CD14-positive monocyte (primary cell): ENCODE measurements at regions not wholly inside any gene's neighbourhood (a gene's known extent, or its start where the extent isn't known, plus 50 kb on each side); places are given as distances from the start of the nearest gene placed in this dataset.

ENCODE experiments used
- DNase-seq, 3 donors: peaks; one replicate each; pipeline ENCODE4 v3.0.0-alpha.2; 2011 to 2022
- H2AFZ ChIP-seq: 2 replicates; pipeline ENCODE4 v1.6.0; 2012; ENCODE audit warnings: mild to moderate bottlenecking, low read depth, low read length, inconsistent platforms; ENCODE audit not compliant: insufficient read depth, poor library complexity, severe bottlenecking
- H3K27ac ChIP-seq, 2 donors: 1 replicate in 1 of 2; 2 replicates in 1 of 2; pipeline ENCODE4 v1.5.1; 2012 to 2013; ENCODE audit warnings: low read length in 2 of 2, control low read depth in 1 of 2, inconsistent platforms in 1 of 2, low read depth in 1 of 2, mild to moderate bottlenecking in 1 of 2
- H3K27me3 ChIP-seq, 2 donors: one replicate each; pipeline versions ENCODE4 v1.6.0 to v1.6.1; 2011 to 2013; ENCODE audit warnings: low read length in 2 of 2; ENCODE audit not compliant: control insufficient read depth in 2 of 2, insufficient read depth in 2 of 2
- H3K36me3 ChIP-seq, 2 donors: replicated peaks in 1 of 2; 1 replicate in 1 of 2; 2 replicates in 1 of 2; pipeline versions ENCODE4 v1.5.1 to v1.6.1; 2012 to 2013; ENCODE audit warnings: low read length in 2 of 2, control low read depth in 1 of 2, inconsistent platforms in 1 of 2, mild to moderate bottlenecking in 1 of 2; ENCODE audit not compliant: insufficient read depth in 2 of 2, control insufficient read depth in 1 of 2
- H3K4me1 ChIP-seq, 2 donors: 1 replicate in 1 of 2; 2 replicates in 1 of 2; pipeline versions ENCODE4 v1.5.1 to v1.6.1; 2012 to 2013; ENCODE audit warnings: low read length in 2 of 2, control low read depth in 1 of 2, inconsistent platforms in 1 of 2, mild to moderate bottlenecking in 1 of 2, moderate library complexity in 1 of 2; ENCODE audit not compliant: insufficient read depth in 2 of 2, control insufficient read depth in 1 of 2
- H3K4me2 ChIP-seq: replicated peaks from 2 replicates; pipeline ENCODE3; 2012; ENCODE audit warnings: low read length, moderate library complexity, mild to moderate bottlenecking; ENCODE audit not compliant: poor library complexity, severe bottlenecking; ENCODE audit errors: extremely low read depth
- H3K4me3 ChIP-seq, 3 experiments: fragments of 200-600 bp in 1 of 3; sonication (generic) in 1 of 3; replicated peaks in 1 of 3; 1 replicate in 2 of 3; 2 replicates in 1 of 3; pipeline ENCODE4 v1.5.1; 2011 to 2013; ENCODE audit warnings: low read length in 3 of 3, mild to moderate bottlenecking in 3 of 3, control low read depth in 2 of 3, low read depth in 2 of 3, inconsistent platforms in 1 of 3, moderate library complexity in 1 of 3
- H3K79me2 ChIP-seq: 2 replicates; pipeline ENCODE4 v1.6.0; 2012; ENCODE audit warnings: mild to moderate bottlenecking, control low read depth, inconsistent platforms, low read length, moderate library complexity; ENCODE audit not compliant: insufficient read depth
- H3K9ac ChIP-seq: 2 replicates; pipeline ENCODE4 v1.6.0; 2017; ENCODE audit warnings: low read length, mild to moderate bottlenecking; ENCODE audit not compliant: insufficient read depth, poor library complexity, severe bottlenecking
- H3K9me3 ChIP-seq, 2 donors: replicated peaks in 1 of 2; 1 replicate in 1 of 2; 2 replicates in 1 of 2; pipeline versions ENCODE4 v1.5.1 to v1.6.1; 2012 to 2013; ENCODE audit warnings: low read length in 2 of 2, control low read depth in 1 of 2; ENCODE audit not compliant: control insufficient read depth in 1 of 2, insufficient read depth in 1 of 2
- H4K20me1 ChIP-seq: 2 replicates; pipeline ENCODE4 v1.6.0; 2012; ENCODE audit warnings: mild to moderate bottlenecking, low read length, control low read depth, moderate library complexity; ENCODE audit not compliant: insufficient read depth
- H3K27ac Mint-ChIP-seq, 7 donors: one replicate each; pipeline ENCODE4 v1.8.0; 2020; ENCODE audit warnings: mild to moderate bottlenecking in 7 of 7, mixed read lengths in 7 of 7, moderate library complexity in 6 of 7, inconsistent platforms in 2 of 7
- H3K27me3 Mint-ChIP-seq, 3 donors: one replicate each; pipeline ENCODE4 v1.8.0; 2021 to 2022; ENCODE audit warnings: low read depth in 3 of 3, mild to moderate bottlenecking in 3 of 3, mixed read lengths in 3 of 3, moderate library complexity in 3 of 3, inconsistent platforms in 1 of 3
- H3K36me3 Mint-ChIP-seq, 2 donors: one replicate each; pipeline ENCODE4 v1.8.0; 2020; ENCODE audit warnings: mixed read lengths in 2 of 2, inconsistent platforms in 1 of 2, mild to moderate bottlenecking in 1 of 2
- H3K4me1 Mint-ChIP-seq: one replicate; pipeline ENCODE4 v1.8.0; 2020; ENCODE audit warnings: mild to moderate bottlenecking, mixed read lengths
- H3K4me3 Mint-ChIP-seq, 2 donors: one replicate each; pipeline ENCODE4 v1.8.0; 2020; ENCODE audit warnings: mild to moderate bottlenecking in 2 of 2, mixed read lengths in 2 of 2, moderate library complexity in 1 of 2
- H3K9me3 Mint-ChIP-seq, 7 donors: one replicate each; pipeline ENCODE4 v1.8.0; 2020 to 2022; ENCODE audit warnings: mixed read lengths in 7 of 7, mild to moderate bottlenecking in 6 of 7, moderate library complexity in 6 of 7, inconsistent platforms in 2 of 7
- CTCF ChIP-seq: fragments of 200-600 bp; IDR thresholded peaks from one replicate; pipeline ENCODE4 v1.8.0; 2022; ENCODE audit warnings: antibody characterized with exemption, mild to moderate bottlenecking
- WGBS: methylation state at CpG from one replicate; pipeline ENCODE4 v1.1.5; 2013; ENCODE audit warnings: missing lambda C conversion rate; ENCODE audit not compliant: insufficient coverage; 5-methylcytosine and 5-hydroxymethylcytosine counted together
- intact Hi-C, 2 donors: fragments of 100-400 bp; cut with micrococcal nuclease; formaldehyde crosslinking; loops; one replicate each; pipeline versions ENCODE4 v1.15.0 to v1.15.1; 2023

- intact Hi-C loops: no loop called here
- Mint-ChIP-seq H3K27ac (no peak overlapping the region), H3K4me1 (no peaks in the 10 kb centered on the region), H3K4me3 (no peak overlapping the region), H3K36me3 (no peaks in the 10 kb centered on the region), H3K27me3 (no peaks in the 10 kb centered on the region), H3K9me3 (peaks cover 0 to 6% (median 3%) of the 10 kb centered on the region in 7 donors)
- Histone ChIP-seq H2AFZ (no peak overlapping the region), H3K4me1 (no peaks in the 10 kb centered on the region), H3K27me3 (no peaks in the 10 kb centered on the region), H3K27ac (no peak overlapping the region), H4K20me1 (no peaks in the 10 kb centered on the region), H3K4me3 (no peak overlapping the region), H3K9ac (no peak overlapping the region), H3K79me2 (no peaks in the 10 kb centered on the region), H3K36me3 (no peaks in the 10 kb centered on the region), H3K9me3 (no peaks in the 10 kb centered on the region), H3K4me2 (no peak overlapping the region)
- no peak for TF ChIP-seq CTCF
- no CpG with 5 or more reads among the region's 1 CpG for WGBS
- DNase-seq: no peak
These were observed 1708.9 kb upstream of the CELF4 start for GRCh38 chr18:39274535-39274934.

GRCh38 chr18:39272230-39272629 is 1706.6 kb upstream of the CELF4 start:
- Histone ChIP-seq H3K9me3 (no peaks in the 10 kb centered on the region), H4K20me1 (no peaks in the 10 kb centered on the region), H3K9ac (no peak overlapping the region), H3K27me3 (no peaks in the 10 kb centered on the region), H3K36me3 (no peaks in the 10 kb centered on the region), H2AFZ (no peak overlapping the region), H3K27ac (no peak overlapping the region), H3K4me1 (no peaks in the 10 kb centered on the region), H3K4me2 (no peak overlapping the region), H3K79me2 (no peaks in the 10 kb centered on the region), H3K4me3 (no peak overlapping the region)
- Mint-ChIP-seq H3K27me3 (no peaks in the 10 kb centered on the region), H3K4me1 (no peaks in the 10 kb centered on the region), H3K27ac (no peak overlapping the region), H3K9me3 (peaks cover 0 to 6% (median 3%) of the 10 kb centered on the region in 7 donors), H3K36me3 (no peaks in the 10 kb centered on the region), H3K4me3 (no peak overlapping the region)
- TF ChIP-seq CTCF: no peak
- 78% methylated on average over 1 of the region's 1 CpG for WGBS
- intact Hi-C loops: no loop called here
- no peak for DNase-seq
